BLaER1 treated with 17β-estradiol and CSF1 and Interleukin-3, amounts not matched to agents 10 nM and 100 nM (cell line): ENCODE measurements at regions not wholly inside any gene's neighbourhood (a gene's known extent, or its start where the extent isn't known, plus 50 kb on each side); places are given as distances from the start of the nearest gene placed in this dataset.
"Not testable (repeated sequence)": the region's sequence is repeated elsewhere in the genome, so short reads cannot be mapped to it uniquely, and the experiment has no call there.

Experiments
- H3K27ac ChIP-seq, 11 experiments: shearing (Covaris generic); formaldehyde crosslinking; 2 replicates each; pipeline ENCODE4 v1.8.1; 2022
- H3K27me3 ChIP-seq, 11 experiments: shearing (Covaris generic); formaldehyde crosslinking; 2 replicates each; pipeline ENCODE4 v1.8.1; 2022
- H3K36me3 ChIP-seq, 11 experiments: shearing (Covaris generic); formaldehyde crosslinking; 2 replicates each; pipeline ENCODE4 v1.8.1; 2022
- H3K4me1 ChIP-seq, 10 experiments: shearing (Covaris generic); formaldehyde crosslinking; 2 replicates each; pipeline ENCODE4 v1.8.1; 2022
- H3K4me2 ChIP-seq, 11 experiments: shearing (Covaris generic); formaldehyde crosslinking; 2 replicates each; pipeline ENCODE4 v1.8.1; 2022
- H3K4me3 ChIP-seq, 10 experiments: shearing (Covaris generic); formaldehyde crosslinking; 2 replicates each; pipeline ENCODE4 v1.8.1; 2022
- H3K9ac ChIP-seq, 11 experiments: shearing (Covaris generic); formaldehyde crosslinking; 2 replicates each; pipeline ENCODE4 v1.8.1; 2022
- H3K9me3 ChIP-seq, 11 experiments: shearing (Covaris generic); formaldehyde crosslinking; replicated peaks in 1 of 11; 2 replicates each; pipeline ENCODE4 v1.8.1; 2022
- H4K20me1 ChIP-seq, 11 experiments: shearing (Covaris generic); formaldehyde crosslinking; 2 replicates each; pipeline ENCODE4 v1.8.1; 2022
- Cebpa-rat ChIP-seq, 11 experiments: shearing (Covaris generic); IDR thresholded peaks; 2 replicates each; pipeline ENCODE4 v1.8.1; 2022

DNA sequence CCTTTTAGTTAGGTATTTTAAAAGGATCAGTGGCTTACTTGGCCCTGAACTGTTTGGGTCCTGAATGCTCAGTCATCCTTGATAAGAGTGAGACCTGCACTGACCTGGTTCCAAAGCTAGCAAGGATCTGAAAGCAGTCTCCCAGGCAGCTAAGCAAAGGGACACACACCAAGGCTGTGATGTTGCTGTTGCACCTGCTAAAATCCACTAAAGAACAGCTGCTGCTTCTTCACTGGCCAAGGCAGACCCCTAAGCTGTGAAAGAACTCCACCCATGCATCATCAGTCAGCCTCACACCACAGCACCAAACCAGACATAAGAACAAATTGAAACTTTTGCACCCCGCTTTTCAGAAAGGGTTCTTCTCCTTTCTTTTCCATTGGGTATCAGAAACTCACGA lies 213.4 kb upstream of the STT3B start:
- Histone ChIP-seq H3K4me1 (peaks cover 0 to 5% (median 0%) of the 10 kb centered on the region in 10 experiments; a peak in 1 of 20 replicates), H3K36me3 (peaks cover 0 to 10% (median 0%) of the 10 kb centered on the region in 11 experiments; a peak in 2 of 22 replicates), H3K27me3 (no peaks in the 10 kb centered on the region), H3K9ac (no peak overlapping the region), H3K27ac (no peak overlapping the region), H3K4me2 (no peak overlapping the region), H3K4me3 (no peak overlapping the region), H3K9me3 (peaks cover 31 to 38% (median 33%) of the 10 kb centered on the region in 11 experiments), H4K20me1 (no peaks in the 10 kb centered on the region)
- TF ChIP-seq Cebpa-rat (IDR thresholded peaks at IDR 0.05): no peak

DNA sequence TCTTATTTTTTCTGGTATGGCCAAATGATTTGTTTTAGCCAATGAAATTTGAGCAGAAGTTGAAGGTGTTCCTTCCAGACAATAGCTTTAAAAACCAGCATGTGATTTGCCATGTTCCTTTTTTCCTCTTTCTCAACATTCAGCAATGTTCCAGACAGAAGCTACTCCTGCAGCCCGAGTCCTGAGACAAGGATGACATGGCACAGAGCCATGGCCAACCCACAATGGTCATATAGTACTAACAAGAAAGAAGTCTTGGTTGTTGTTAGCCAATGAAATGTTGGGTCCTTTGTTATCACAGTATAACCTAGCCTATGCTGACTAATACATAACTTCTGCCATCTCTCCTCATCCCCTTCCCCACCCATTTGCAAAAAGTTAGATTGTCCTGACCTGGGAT lies 211.1 kb upstream of the STT3B start:
- H3K27ac ChIP-seq: no peak overlapping the region
- H3K4me2 ChIP-seq: no peak overlapping the region
- H3K27me3 ChIP-seq: no peaks in the 10 kb centered on the region
- H3K9me3 ChIP-seq: peaks cover 9 to 29% (median 18%) of the 10 kb centered on the region in 11 experiments
- 0 out of 20 replicates have a peak, but pooled peaks cover 0 to 5% (median 0%) of the 10 kb centered on the region in 10 experiments for H3K4me1 ChIP-seq
- H3K36me3 ChIP-seq: no peaks in the 10 kb centered on the region
- H3K4me3 ChIP-seq: no peak overlapping the region
- TF ChIP-seq Cebpa-rat (IDR thresholded peaks at IDR 0.05): no peak
- no peaks in the 10 kb centered on the region for H4K20me1 ChIP-seq
- no peak overlapping the region for H3K9ac ChIP-seq

- no peak overlapping the region for H3K4me2 ChIP-seq
- no peaks in the 10 kb centered on the region for H4K20me1 ChIP-seq
- TF ChIP-seq Cebpa-rat (IDR thresholded peaks at IDR 0.05): no peak
- H3K4me3 ChIP-seq: no peak overlapping the region
- no peak overlapping the region for H3K9ac ChIP-seq
- H3K4me1 ChIP-seq: 0 out of 20 replicates have a peak, but pooled peaks cover 0 to 5% (median 0%) of the 10 kb centered on the region in 10 experiments
- no peaks in the 10 kb centered on the region for H3K36me3 ChIP-seq
- peaks cover 8 to 29% (median 18%) of the 10 kb centered on the region in 11 experiments for H3K9me3 ChIP-seq
- no peaks in the 10 kb centered on the region for H3K27me3 ChIP-seq
- no peak overlapping the region for H3K27ac ChIP-seq
Measured at GRCh38 chr3:31322460-31322859, 210.3 kb upstream of the STT3B start.

GRCh38 chr3:31327826-31328357 lies 204.8 kb upstream of the STT3B start:
- not testable (repeated sequence) for H3K9ac ChIP-seq, H3K4me2 ChIP-seq, H3K36me3 ChIP-seq, H3K4me3 ChIP-seq, H3K27me3 ChIP-seq, H4K20me1 ChIP-seq, H3K27ac ChIP-seq
- Histone ChIP-seq H3K4me1 (peaks cover 0 to 13% (median 8%) of the 10 kb centered on the region in 10 experiments; a peak in 10 of 20 replicates), H3K9me3 (peaks cover 11 to 35% (median 19%) of the 10 kb centered on the region in 11 experiments; a peak in 21 of 22 replicates)
- peak in 1 of 11 experiments; percentile 15; a peak in 1 of 22 replicates for TF ChIP-seq Cebpa-rat (IDR thresholded peaks at IDR 0.05)

DNA sequence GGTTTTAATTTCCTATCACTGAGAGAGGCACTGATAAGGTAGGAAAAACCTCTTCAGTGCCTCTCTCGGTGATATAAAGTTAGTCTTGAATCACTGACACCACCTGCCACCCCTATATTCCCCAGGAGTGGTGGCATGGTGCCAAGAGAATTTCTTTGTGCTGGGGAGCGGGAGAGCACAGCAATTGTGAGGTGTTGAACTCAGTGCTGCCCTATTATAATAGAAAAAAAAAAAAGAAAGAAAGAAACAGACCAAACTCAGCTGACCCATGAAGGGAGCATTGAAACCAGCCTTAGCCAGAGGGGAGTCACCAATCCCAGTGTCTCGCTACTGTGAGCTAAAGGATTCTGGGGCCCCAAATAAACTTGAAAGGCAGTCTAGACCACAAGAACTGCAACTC lies 201.4 kb upstream of the STT3B start:
- TF ChIP-seq Cebpa-rat (IDR thresholded peaks at IDR 0.05): no peak
- Histone ChIP-seq H3K36me3 (no peaks in the 10 kb centered on the region), H3K4me2 (no peak overlapping the region), H4K20me1 (no peaks in the 10 kb centered on the region), H3K9ac (no peak overlapping the region), H3K4me3 (no peak overlapping the region), H3K27ac (no peak overlapping the region), H3K9me3 (peaks cover 9 to 22% (median 16%) of the 10 kb centered on the region in 11 experiments; a peak in 21 of 22 replicates), H3K4me1 (peaks cover 0 to 13% (median 8%) of the 10 kb centered on the region in 10 experiments; a peak in 10 of 20 replicates), H3K27me3 (no peaks in the 10 kb centered on the region)

DNA sequence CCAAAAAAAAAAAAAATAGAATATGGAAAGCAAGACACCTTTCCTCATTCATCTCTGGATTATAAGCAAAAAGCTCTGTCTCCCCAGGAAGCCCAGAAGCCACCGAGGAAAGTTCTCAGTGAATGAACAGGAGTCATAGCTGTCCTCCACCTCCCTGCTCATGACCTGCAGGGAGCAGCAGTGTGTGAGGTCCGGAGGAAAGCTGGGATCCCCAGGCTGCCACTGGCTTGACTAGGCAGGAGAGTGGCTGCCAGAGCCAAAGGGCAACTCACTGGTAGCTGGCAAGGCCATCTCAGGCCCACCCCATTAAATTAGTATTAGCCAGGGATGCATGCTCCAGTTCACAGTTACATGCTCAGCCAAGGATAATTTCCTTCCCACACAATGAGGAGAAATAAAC lies 191.6 kb upstream of the STT3B start:
- no peaks in the 10 kb centered on the region for H3K36me3 ChIP-seq
- H3K4me3 ChIP-seq: no peak overlapping the region
- H3K4me2 ChIP-seq: no peak overlapping the region
- no peaks in the 10 kb centered on the region for H3K27me3 ChIP-seq
- peaks cover 0 to 7% (median 0%) of the 10 kb centered on the region in 11 experiments; a peak in 2 of 22 replicates for H3K9me3 ChIP-seq
- no peaks in the 10 kb centered on the region for H3K4me1 ChIP-seq
- no peaks in the 10 kb centered on the region for H4K20me1 ChIP-seq
- no peak for TF ChIP-seq Cebpa-rat (IDR thresholded peaks at IDR 0.05)
- H3K9ac ChIP-seq: no peak overlapping the region
- H3K27ac ChIP-seq: no peak overlapping the region

- Histone ChIP-seq H3K4me2 (no peak overlapping the region), H3K27ac (no peak overlapping the region), H4K20me1 (no peaks in the 10 kb centered on the region), H3K4me1 (no peaks in the 10 kb centered on the region), H3K36me3 (no peaks in the 10 kb centered on the region), H3K27me3 (no peaks in the 10 kb centered on the region), H3K4me3 (no peak overlapping the region), H3K9ac (no peak overlapping the region), H3K9me3 (peaks cover 0 to 7% (median 0%) of the 10 kb centered on the region in 11 experiments; a peak in 2 of 22 replicates)
- no peak for TF ChIP-seq Cebpa-rat (IDR thresholded peaks at IDR 0.05)
Measured at GRCh38 chr3:31343075-31343474, 189.7 kb upstream of the STT3B start.

GRCh38 chr3:31345581-31345980 lies 187.1 kb upstream of the STT3B start:
- TF ChIP-seq Cebpa-rat (IDR thresholded peaks at IDR 0.05): no peak
- Histone ChIP-seq H3K36me3 (no peaks in the 10 kb centered on the region), H3K9ac (no peak overlapping the region), H3K4me3 (no peak overlapping the region), H3K4me2 (no peak overlapping the region), H4K20me1 (no peaks in the 10 kb centered on the region), H3K4me1 (no peaks in the 10 kb centered on the region), H3K27me3 (no peaks in the 10 kb centered on the region), H3K27ac (no peak overlapping the region), H3K9me3 (peaks cover 0 to 7% (median 0%) of the 10 kb centered on the region in 11 experiments; a peak in 2 of 22 replicates)

DNA sequence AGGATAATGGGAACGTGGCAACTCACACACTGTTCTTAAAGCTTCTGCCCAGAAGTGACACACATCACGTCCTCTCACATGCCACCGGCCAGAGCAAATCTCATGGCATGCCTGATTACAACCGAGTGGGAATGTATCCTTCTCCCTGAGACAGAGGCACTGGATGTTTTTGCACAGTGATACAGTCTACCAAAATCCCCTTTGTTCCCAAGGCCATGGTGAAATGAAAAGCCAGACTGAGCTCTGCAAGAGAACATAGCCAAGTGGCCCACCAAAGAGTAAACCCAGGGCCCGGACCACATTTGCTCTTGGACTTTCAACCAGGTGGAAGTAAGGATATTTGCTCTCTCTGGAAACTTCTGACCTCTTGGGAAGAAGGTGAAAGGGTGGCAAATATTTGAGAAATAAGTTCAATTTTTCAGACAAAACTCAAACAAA lies 186.2 kb upstream of the STT3B start:
- no peaks in the 10 kb centered on the region for H3K27me3 ChIP-seq
- H3K9me3 ChIP-seq: peaks cover 0 to 7% (median 0%) of the 10 kb centered on the region in 11 experiments; a peak in 2 of 22 replicates
- H4K20me1 ChIP-seq: no peaks in the 10 kb centered on the region
- H3K4me1 ChIP-seq: no peaks in the 10 kb centered on the region
- no peak overlapping the region for H3K9ac ChIP-seq
- no peaks in the 10 kb centered on the region for H3K36me3 ChIP-seq
- no peak for TF ChIP-seq Cebpa-rat (IDR thresholded peaks at IDR 0.05)
- H3K4me3 ChIP-seq: no peak overlapping the region
- H3K27ac ChIP-seq: no peak overlapping the region
- H3K4me2 ChIP-seq: no peak overlapping the region
